ENCODE measurements at regions not wholly inside any gene's neighbourhood (a gene's known extent, or its start where the extent isn't known, plus 50 kb on each side); places are given as distances from the start of the nearest gene placed in this dataset.

- no peak overlapping the region for H3K4me3 ChIP-seq
- no peaks in the 10 kb centered on the region; a peak in 1 of 5 replicates for H3K27me3 ChIP-seq (ENCODE audit: control insufficient read depth in 2 of 2, insufficient read depth in 2 of 2, low read length in 2 of 2)
- FAIRE-seq (no peak), DNase-seq (ENCODE audit: extremely low read depth in 1 of 4, low spot score in 3 of 4) (no peak), ATAC-seq (no peak)
- no peak overlapping the region for H2AFZ ChIP-seq (ENCODE audit: low read depth, low read length)
- WGBS (ENCODE audit: insufficient coverage, low coverage, missing lambda C conversion rate) = 0% methylated on average over 5 of the region's 5 CpGs
- no peak overlapping the region for H3K4me2 ChIP-seq (ENCODE audit: insufficient read depth, low read length)
- no peaks in the 10 kb centered on the region for H3K79me2 ChIP-seq (ENCODE audit: control insufficient read depth, insufficient read depth, low read length)
- in situ Hi-C loops (cut with MboI) (no loop called here), intact Hi-C loops (cut with micrococcal nuclease) (no loop called here)
- ChIA-PET POLR2A (no interaction called here), CTCF (ENCODE audit: low intra/inter-chr PET ratio) (no interaction called here)
- no peaks in the 10 kb centered on the region for H4K20me1 ChIP-seq (replicated peaks; ENCODE audit: control insufficient read depth, insufficient read depth, low read length)
- TF ChIP-seq XRCC4 (IDR thresholded peaks at IDR 0.05; ENCODE audit: extremely low read depth, insufficient read depth, insufficient read length) = no peak
- TF ChIP-seq ZNF695 (CRISPR knock-in tag; IDR thresholded peaks at IDR 0.05) = no peak
- TF ChIP-seq SREBF2 (CRISPR knock-in tag; IDR thresholded peaks at IDR 0.05) = no peak
- TF ChIP-seq JUNB (CRISPR knock-in tag; conservative IDR thresholded peaks at IDR 0.05) = no peak
- TF ChIP-seq HNRNPLL (IDR thresholded peaks at IDR 0.05; ENCODE audit: low read depth, low read length, poor library complexity, severe bottlenecking) = no peak
- TF ChIP-seq HDAC8 (tag; IDR thresholded peaks at IDR 0.05) = no peak
- TF ChIP-seq CSDE1 (IDR thresholded peaks at IDR 0.05) = no peak
- TF ChIP-seq DMBX1 (CRISPR knock-in tag; IDR thresholded peaks at IDR 0.05; ENCODE audit: borderline replicate concordance) = no peak
- TF ChIP-seq THAP7 (CRISPR knock-in tag; IDR thresholded peaks at IDR 0.05) = no peak
- no peak for TF ChIP-seq SRF (CRISPR knock-in tag; IDR thresholded peaks at IDR 0.05)
- no peak for TF ChIP-seq TFE3 (CRISPR knock-in tag; IDR thresholded peaks at IDR 0.05)
- TF ChIP-seq CC2D1A (IDR thresholded peaks at IDR 0.05) = no peak
- TF ChIP-seq ZNF445 (CRISPR knock-in tag; IDR thresholded peaks at IDR 0.05; ENCODE audit: low read depth) = no peak
- TF ChIP-seq RNF219 (CRISPR knock-in tag; IDR thresholded peaks at IDR 0.05) = no peak
- TF ChIP-seq EGR1 (conservative IDR thresholded peaks at IDR 0.05) = no peak
- TF ChIP-seq JUN (IDR thresholded peaks at IDR 0.05; ENCODE audit: borderline replicate concordance, low read depth, low read length) = no peak
- TF ChIP-seq JUN (CRISPR knock-in tag; IDR thresholded peaks at IDR 0.05; ENCODE audit: borderline replicate concordance) = no peak
- TF ChIP-seq FOXK2 (conservative IDR thresholded peaks at IDR 0.05 in 1 of 2, IDR thresholded peaks at IDR 0.05 in 1 of 2; ENCODE audit: low read depth in 2 of 2) = no peak
- no peak for TF ChIP-seq RFX7 (CRISPR knock-in tag; IDR thresholded peaks at IDR 0.05)
- no peak for TF ChIP-seq POLR2AphosphoS5 (IDR thresholded peaks at IDR 0.05; ENCODE audit: control insufficient read depth, insufficient read depth, low read depth, low read length)
- BruUV-seq (replicated peaks) = no TSS peak
- H3K4me1 ChIP-seq (replicated peaks in 1 of 2; ENCODE audit: control insufficient read depth in 2 of 2, insufficient read depth in 2 of 2, low read length in 2 of 2) = no peaks in the 10 kb centered on the region
- H3K9ac ChIP-seq (ENCODE audit: insufficient read depth in 1 of 2, low read depth in 2 of 2, low read length in 2 of 2) = no peak overlapping the region
- no peak overlapping the region for H3K27ac ChIP-seq (ENCODE audit: extremely low read depth, low read depth, low read length)
- no peaks in the 10 kb centered on the region for H3K9me3 ChIP-seq (replicated peaks; ENCODE audit: control insufficient read depth, insufficient read depth, low read depth, low read length)
- no peaks in the 10 kb centered on the region for H3K9me1 ChIP-seq (ENCODE audit: control insufficient read depth, insufficient read depth, low read length)
- no peaks in the 10 kb centered on the region for H3K36me3 ChIP-seq (ENCODE audit: control insufficient read depth, insufficient read depth, low read length)
These were observed 69.2 kb upstream of the TMC3 start for GRCh38 chr15:81443040-81443820.
